HFFc6 (cell line): ENCODE measurements at regions not wholly inside any gene's neighbourhood (a gene's known extent, or its start where the extent isn't known, plus 50 kb on each side); places are given as distances from the start of the nearest gene placed in this dataset.

Source experiments
- DNase-seq: peaks from one replicate; pipeline ENCODE4 v3.0.0-alpha.2; 2018
- H3K27ac Mint-ChIP-seq: 2 replicates; pipeline ENCODE4 v1.8.0; 2020; ENCODE audit warnings: mild to moderate bottlenecking, mixed read lengths
- H3K27me3 Mint-ChIP-seq: 2 replicates; pipeline ENCODE4 v1.8.0; 2021; ENCODE audit warnings: mild to moderate bottlenecking, moderate library complexity, mixed read lengths; ENCODE audit not compliant: insufficient read depth
- H3K36me3 Mint-ChIP-seq: 2 replicates; pipeline ENCODE4 v1.8.0; 2021; ENCODE audit warnings: low read depth, mixed read lengths
- H3K4me1 Mint-ChIP-seq: 2 replicates; pipeline ENCODE4 v1.8.0; 2020; ENCODE audit warnings: low read depth, mixed read lengths
- H3K4me3 Mint-ChIP-seq: 2 replicates; pipeline ENCODE4 v1.8.0; 2020; ENCODE audit warnings: mild to moderate bottlenecking, moderate library complexity, mixed read lengths
- H3K9me3 Mint-ChIP-seq: 2 replicates; pipeline ENCODE4 v1.8.0; 2020; ENCODE audit warnings: mild to moderate bottlenecking, mixed read lengths
- TF ChIP-seq, protein P1 (sequence below): fragments of 200-600 bp; sonication (generic); IDR thresholded peaks from 2 replicates; pipeline ENCODE4 v1.5.0; 2021; ENCODE audit warnings: antibody characterized with exemption, mild to moderate bottlenecking

DNA sequence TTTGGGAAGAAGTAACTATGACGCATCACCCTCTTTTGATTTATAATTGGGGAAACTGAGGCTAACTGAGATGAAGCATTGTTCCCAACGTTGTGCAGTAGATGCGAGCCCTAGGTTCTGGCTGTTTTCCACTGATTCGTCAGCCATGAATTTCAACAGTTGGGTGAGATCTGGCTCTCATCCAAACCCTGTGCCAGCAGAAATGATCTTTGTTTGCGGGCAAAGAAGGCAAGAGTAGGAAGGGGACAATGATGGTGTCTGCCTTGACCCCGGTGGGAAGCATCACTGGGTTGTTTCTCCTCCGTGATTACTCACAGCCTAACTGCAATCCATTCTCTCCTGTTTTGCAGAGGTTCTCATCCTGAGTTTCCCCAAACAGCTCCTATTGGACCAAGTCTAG is 142.3 kb downstream of the MIS18A start:
- H3K27ac Mint-ChIP-seq: no peak overlapping the region
- no peak for DNase-seq
- no peak overlapping the region for H3K4me3 Mint-ChIP-seq

DNA sequence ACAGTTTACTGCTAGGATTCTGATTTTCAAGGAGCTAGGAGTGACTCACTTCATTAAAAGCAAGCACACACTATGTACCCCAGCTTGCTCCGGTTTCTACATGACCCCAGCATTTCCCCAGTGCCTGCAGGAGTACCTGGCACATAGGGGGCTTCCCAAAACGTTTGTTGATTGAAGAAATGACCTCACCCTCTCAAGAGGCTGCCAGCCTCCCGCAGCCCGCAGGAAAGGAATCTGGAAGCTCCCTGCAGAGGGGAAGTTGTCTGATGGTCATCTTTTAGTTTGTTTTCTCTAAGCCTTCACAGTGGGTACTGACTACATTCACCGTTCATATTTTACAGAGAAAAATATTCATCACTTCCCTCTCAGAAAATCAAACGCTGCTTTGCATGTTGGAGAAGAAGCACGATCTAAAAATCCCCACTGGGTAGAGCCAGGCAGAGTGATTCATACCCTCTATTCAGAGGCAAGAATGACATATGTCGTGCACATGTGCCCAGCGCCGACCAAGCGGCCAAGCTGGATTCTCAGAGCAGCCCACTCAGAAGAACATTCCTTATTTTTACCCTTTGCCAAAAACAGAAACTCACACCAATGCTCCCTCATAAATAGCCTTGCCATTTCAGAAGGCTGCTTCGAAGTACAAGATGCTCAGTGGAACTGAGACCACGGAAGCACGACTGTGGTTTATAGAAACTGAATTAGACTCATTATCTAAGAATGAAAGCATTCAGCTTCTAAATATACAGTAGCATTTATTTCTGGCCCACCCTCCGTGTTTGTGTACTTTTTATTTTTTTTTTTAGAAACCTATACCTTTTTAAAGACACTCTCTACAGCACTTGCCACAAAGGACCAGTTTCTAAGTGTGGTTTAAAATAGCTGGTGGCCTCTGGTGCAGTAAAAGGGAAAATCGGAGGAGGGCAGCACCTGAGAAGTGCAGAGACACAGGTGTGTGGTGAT is 143.2 kb downstream of the MIS18A start:
- Mint-ChIP-seq H3K27me3 (no peaks in the 10 kb centered on the region; the same call in 1 of the 2 replicates), H3K9me3 (peaks cover 69% of the 10 kb centered on the region), H3K4me1 (no peaks in the 10 kb centered on the region), H3K27ac (no peak overlapping the region), H3K4me3 (no peak overlapping the region), H3K36me3 (0 out of 2 replicates have a peak, but pooled peaks cover 7% of the 10 kb centered on the region)
- DNase-seq: no peak
- TF ChIP-seq, protein P1, sequence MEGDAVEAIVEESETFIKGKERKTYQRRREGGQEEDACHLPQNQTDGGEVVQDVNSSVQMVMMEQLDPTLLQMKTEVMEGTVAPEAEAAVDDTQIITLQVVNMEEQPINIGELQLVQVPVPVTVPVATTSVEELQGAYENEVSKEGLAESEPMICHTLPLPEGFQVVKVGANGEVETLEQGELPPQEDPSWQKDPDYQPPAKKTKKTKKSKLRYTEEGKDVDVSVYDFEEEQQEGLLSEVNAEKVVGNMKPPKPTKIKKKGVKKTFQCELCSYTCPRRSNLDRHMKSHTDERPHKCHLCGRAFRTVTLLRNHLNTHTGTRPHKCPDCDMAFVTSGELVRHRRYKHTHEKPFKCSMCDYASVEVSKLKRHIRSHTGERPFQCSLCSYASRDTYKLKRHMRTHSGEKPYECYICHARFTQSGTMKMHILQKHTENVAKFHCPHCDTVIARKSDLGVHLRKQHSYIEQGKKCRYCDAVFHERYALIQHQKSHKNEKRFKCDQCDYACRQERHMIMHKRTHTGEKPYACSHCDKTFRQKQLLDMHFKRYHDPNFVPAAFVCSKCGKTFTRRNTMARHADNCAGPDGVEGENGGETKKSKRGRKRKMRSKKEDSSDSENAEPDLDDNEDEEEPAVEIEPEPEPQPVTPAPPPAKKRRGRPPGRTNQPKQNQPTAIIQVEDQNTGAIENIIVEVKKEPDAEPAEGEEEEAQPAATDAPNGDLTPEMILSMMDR: no peak

More for the DNA sequence above, 142.3 kb downstream of the MIS18A start:
- Mint-ChIP-seq H3K27me3 (no peaks in the 10 kb centered on the region; the same call in none of the 2 replicates), H3K36me3 (0 out of 2 replicates have a peak, but pooled peaks cover 7% of the 10 kb centered on the region), H3K9me3 (peaks cover 72% of the 10 kb centered on the region), H3K4me1 (no peaks in the 10 kb centered on the region)
- TF ChIP-seq, protein P1: no peak

DNA sequence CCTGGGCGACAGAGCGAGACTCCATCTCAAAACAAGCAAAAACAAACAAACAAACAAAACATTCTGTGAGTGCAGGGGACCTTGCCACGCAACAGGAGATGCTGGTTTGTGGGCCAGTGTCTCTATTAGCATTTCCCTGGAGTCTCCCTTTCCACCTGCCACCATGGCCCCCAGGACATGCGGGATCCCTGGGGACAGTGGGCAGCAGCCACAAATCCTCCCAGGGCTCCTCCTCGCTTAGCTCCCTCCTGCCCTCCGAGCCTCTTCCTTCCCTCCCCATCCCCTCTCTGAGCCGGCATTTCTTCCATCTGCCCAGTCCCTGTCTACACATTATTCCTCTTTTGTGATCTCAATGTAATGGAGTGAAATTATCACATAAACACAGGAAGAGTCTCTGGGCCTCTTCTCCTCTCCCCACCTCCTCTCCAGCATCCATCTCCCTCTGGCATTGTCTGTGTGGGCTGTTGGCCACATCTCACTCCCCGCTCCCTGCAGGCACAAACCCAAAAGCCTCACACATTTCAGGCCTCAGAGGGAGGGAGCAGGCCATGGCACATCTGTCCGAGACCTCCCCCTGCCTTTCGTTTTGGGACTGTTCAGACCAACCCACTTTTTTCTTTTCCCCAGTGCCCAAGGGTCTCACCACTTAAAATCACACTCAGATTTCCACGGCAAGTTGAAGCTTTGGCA is 144.3 kb downstream of the MIS18A start:
- Mint-ChIP-seq H3K4me1 (no peaks in the 10 kb centered on the region), H3K9me3 (peaks cover 67% of the 10 kb centered on the region), H3K36me3 (0 out of 2 replicates have a peak, but pooled peaks cover 7% of the 10 kb centered on the region), H3K4me3 (no peak overlapping the region), H3K27ac (no peak overlapping the region), H3K27me3 (no peaks in the 10 kb centered on the region; the same call in 1 of the 2 replicates)
- no peak for DNase-seq
- TF ChIP-seq, protein P1: no peak

DNA sequence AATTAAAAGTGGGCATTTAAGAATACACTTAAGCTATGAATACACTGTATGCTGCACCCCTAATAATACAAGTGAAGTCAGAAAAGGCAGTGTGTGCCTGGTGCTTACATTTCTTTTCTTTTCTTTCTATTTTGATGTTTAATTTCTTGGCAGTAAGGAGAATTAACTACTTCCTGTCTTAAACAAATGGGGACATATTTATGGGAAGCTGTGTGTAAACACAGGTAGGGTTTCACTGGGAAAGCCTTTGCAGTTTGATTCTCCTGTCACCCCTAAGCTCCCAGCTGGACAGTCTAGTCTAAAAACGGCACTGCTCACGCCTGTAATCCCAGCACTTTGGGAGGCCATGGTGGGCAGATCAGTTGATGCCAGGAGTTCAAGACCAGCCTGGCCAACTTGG is 146.0 kb downstream of the MIS18A start:
- Mint-ChIP-seq H3K4me1 (no peaks in the 10 kb centered on the region), H3K27ac (no peak overlapping the region), H3K4me3 (no peak overlapping the region), H3K27me3 (peaks cover 3% of the 10 kb centered on the region), H3K9me3 (peaks cover 66% of the 10 kb centered on the region), H3K36me3 (0 out of 2 replicates have a peak, but pooled peaks cover 7% of the 10 kb centered on the region)
- DNase-seq: no peak
- TF ChIP-seq, protein P1: no peak

DNA sequence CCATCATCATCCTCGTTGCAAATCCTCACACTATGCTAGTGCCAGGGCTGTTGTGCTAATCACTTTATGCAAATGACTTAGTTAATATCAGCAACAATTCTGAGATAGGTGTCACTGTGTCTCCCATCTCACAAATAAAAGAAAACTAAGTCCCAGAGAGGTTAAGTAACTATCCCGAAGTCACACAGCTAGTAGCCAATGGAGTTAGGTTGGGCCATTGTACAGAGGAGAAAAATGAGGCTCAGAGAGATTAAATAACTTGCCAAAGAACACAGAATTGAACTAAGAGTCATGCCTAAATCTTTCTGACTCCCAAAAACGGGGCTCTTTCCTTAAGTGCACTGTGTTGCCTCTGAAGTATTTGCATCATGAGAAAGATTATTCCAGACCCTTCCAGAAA is 146.4 kb downstream of the MIS18A start:
- Mint-ChIP-seq H3K27me3 (peaks cover 3% of the 10 kb centered on the region), H3K4me1 (no peaks in the 10 kb centered on the region), H3K36me3 (0 out of 2 replicates have a peak, but pooled peaks cover 7% of the 10 kb centered on the region), H3K4me3 (no peak overlapping the region), H3K9me3 (peaks cover 64% of the 10 kb centered on the region), H3K27ac (no peak overlapping the region)
- DNase-seq: no peak
- TF ChIP-seq, protein P1: no peak
